ENCODE measurements at regions not wholly inside any gene's neighbourhood (a gene's known extent, or its start where the extent isn't known, plus 50 kb on each side); places are given as distances from the start of the nearest gene placed in this dataset.

DNA sequence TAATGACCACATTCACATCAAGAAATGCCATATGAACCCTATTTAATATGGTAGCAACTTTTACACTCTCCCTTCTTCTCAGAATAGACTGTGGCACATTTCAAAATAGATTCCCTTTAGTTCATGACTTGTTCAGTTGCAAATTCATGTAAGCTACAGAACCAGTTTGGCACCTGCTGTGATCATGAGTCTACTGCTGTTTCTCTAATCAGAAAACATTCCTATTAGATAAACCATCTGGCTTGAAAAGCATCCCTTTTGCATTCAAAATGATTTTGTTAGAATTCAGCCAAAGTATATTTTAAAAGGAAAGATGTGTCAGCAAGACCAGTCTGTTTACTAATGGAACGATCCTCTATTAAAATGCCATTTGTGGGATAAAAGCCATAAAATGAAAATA, 304.4 kb downstream of the BCHE start:
- no peak for DNase-seq
- TF ChIP-seq, protein P1, sequence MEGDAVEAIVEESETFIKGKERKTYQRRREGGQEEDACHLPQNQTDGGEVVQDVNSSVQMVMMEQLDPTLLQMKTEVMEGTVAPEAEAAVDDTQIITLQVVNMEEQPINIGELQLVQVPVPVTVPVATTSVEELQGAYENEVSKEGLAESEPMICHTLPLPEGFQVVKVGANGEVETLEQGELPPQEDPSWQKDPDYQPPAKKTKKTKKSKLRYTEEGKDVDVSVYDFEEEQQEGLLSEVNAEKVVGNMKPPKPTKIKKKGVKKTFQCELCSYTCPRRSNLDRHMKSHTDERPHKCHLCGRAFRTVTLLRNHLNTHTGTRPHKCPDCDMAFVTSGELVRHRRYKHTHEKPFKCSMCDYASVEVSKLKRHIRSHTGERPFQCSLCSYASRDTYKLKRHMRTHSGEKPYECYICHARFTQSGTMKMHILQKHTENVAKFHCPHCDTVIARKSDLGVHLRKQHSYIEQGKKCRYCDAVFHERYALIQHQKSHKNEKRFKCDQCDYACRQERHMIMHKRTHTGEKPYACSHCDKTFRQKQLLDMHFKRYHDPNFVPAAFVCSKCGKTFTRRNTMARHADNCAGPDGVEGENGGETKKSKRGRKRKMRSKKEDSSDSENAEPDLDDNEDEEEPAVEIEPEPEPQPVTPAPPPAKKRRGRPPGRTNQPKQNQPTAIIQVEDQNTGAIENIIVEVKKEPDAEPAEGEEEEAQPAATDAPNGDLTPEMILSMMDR (IDR thresholded peaks at IDR 0.05; ENCODE audit: partially characterized antibody, unreplicated experiment): no peak
- Mint-ChIP-seq H3K4me1 (ENCODE audit: low read depth, unreplicated experiment) (no peaks in the 10 kb centered on the region), H3K4me3 (ENCODE audit: unreplicated experiment) (no peak overlapping the region), H3K9me3 (ENCODE audit: unreplicated experiment) (no peaks in the 10 kb centered on the region), H3K36me3 (ENCODE audit: unreplicated experiment) (no peaks in the 10 kb centered on the region), H3K27ac (ENCODE audit: unreplicated experiment) (no peak overlapping the region), H3K27me3 (ENCODE audit: unreplicated experiment) (peaks cover 2% of the 10 kb centered on the region)

DNA sequence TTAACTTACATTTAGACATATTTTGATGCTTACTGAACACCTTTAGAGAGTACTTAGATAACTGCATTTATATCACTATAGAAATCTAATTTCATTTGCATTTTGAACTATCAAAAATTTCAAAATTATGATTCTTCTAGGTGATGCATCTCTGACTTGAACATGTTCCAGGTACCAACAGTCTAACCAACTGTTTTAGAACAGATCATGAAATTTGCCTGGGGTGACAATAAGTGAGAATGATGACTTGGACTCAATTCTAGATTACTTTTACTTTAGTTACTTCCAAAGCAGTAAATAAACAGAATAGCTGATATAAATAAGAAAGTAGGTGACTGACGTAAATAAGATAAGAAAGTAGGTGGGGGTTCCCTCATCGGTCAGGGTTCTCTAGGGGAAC, 307.8 kb downstream of the BCHE start:
- no peaks in the 10 kb centered on the region for H3K36me3 Mint-ChIP-seq (ENCODE audit: unreplicated experiment)
- no peak for DNase-seq
- TF ChIP-seq, protein P1 (IDR thresholded peaks at IDR 0.05; ENCODE audit: partially characterized antibody, unreplicated experiment): no peak
- no peaks in the 10 kb centered on the region for H3K9me3 Mint-ChIP-seq (ENCODE audit: unreplicated experiment)
- peaks cover 2% of the 10 kb centered on the region for H3K27me3 Mint-ChIP-seq (ENCODE audit: unreplicated experiment)
- no peaks in the 10 kb centered on the region for H3K4me1 Mint-ChIP-seq (ENCODE audit: low read depth, unreplicated experiment)
- H3K4me3 Mint-ChIP-seq (ENCODE audit: unreplicated experiment): no peak overlapping the region
- no peak overlapping the region for H3K27ac Mint-ChIP-seq (ENCODE audit: unreplicated experiment)

DNA sequence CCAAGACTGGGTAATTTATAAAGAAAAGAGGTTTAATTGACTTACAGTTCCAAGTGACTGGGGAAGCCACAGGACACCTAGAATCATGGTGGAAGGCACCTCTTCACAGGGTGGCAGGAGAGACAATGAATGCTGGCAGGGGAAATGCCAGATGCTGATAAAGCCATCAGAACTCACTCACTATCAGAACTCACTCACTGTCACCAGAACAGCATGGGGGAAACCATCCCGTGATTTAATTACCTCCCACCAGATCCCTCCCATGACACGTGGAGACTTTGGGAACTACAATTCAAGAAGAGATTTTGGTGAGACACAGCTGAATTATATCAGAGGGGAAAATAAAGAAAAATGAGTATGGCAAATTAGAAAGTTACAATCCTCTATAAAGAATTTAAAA, 310.9 kb downstream of the BCHE start:
- Mint-ChIP-seq H3K36me3 (ENCODE audit: unreplicated experiment) (no peaks in the 10 kb centered on the region), H3K4me1 (ENCODE audit: low read depth, unreplicated experiment) (no peaks in the 10 kb centered on the region), H3K4me3 (ENCODE audit: unreplicated experiment) (no peak overlapping the region), H3K27ac (ENCODE audit: unreplicated experiment) (no peak overlapping the region), H3K27me3 (ENCODE audit: unreplicated experiment) (peaks cover 2% of the 10 kb centered on the region), H3K9me3 (ENCODE audit: unreplicated experiment) (no peaks in the 10 kb centered on the region)
- TF ChIP-seq, protein P1 (IDR thresholded peaks at IDR 0.05; ENCODE audit: partially characterized antibody, unreplicated experiment): no peak
- no peak for DNase-seq

DNA sequence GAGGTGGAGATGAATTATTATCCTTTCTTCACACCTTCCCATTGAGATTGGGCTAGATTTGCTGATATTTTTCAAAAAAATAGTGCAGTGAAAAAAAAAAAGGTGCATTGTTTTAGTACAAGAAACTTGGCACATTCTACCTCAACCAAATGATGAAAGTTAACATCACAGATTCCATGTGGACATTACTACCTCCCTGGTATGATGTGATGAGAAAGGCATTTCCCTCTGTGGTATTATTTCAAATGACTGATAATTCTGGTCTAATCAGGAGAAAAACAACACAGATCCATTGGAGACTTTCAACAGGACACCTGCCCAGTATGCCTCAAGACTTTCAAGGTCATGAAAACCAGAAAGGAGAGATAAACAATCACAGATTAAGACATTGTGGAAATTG, 313.4 kb downstream of the BCHE start:
- DNase-seq: no peak
- Mint-ChIP-seq H3K36me3 (ENCODE audit: unreplicated experiment) (no peaks in the 10 kb centered on the region), H3K27ac (ENCODE audit: unreplicated experiment) (no peak overlapping the region), H3K27me3 (ENCODE audit: unreplicated experiment) (no peaks in the 10 kb centered on the region), H3K4me1 (ENCODE audit: low read depth, unreplicated experiment) (no peaks in the 10 kb centered on the region), H3K9me3 (ENCODE audit: unreplicated experiment) (no peaks in the 10 kb centered on the region), H3K4me3 (ENCODE audit: unreplicated experiment) (no peak overlapping the region)
- TF ChIP-seq, protein P1 (IDR thresholded peaks at IDR 0.05; ENCODE audit: partially characterized antibody, unreplicated experiment): no peak

DNA sequence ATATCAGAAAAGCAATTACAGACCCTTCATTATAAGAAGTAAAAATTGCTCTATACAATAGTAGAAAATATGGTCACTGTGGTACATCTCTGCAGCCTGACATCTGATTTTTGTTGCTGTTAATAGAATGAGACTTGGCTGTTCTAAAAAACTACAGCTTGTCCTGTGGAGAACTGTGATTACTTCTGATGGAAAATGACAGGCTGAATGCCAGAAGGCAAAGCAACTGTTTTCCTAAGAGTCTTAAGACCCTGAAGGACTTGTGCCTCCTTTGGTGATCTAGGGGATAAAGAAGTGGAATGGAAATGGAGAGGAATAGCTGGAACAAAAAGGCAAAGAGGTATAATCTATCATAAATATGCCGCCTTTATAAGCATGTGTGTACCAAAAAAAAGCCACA, 314.8 kb downstream of the BCHE start:
- Mint-ChIP-seq H3K36me3 (ENCODE audit: unreplicated experiment) (no peaks in the 10 kb centered on the region), H3K9me3 (ENCODE audit: unreplicated experiment) (no peaks in the 10 kb centered on the region), H3K4me1 (ENCODE audit: low read depth, unreplicated experiment) (peaks cover 4% of the 10 kb centered on the region), H3K27me3 (ENCODE audit: unreplicated experiment) (no peaks in the 10 kb centered on the region), H3K27ac (ENCODE audit: unreplicated experiment) (no peak overlapping the region), H3K4me3 (ENCODE audit: unreplicated experiment) (no peak overlapping the region)
- no peak for DNase-seq
- TF ChIP-seq, protein P1 (IDR thresholded peaks at IDR 0.05; ENCODE audit: partially characterized antibody, unreplicated experiment): no peak

All from glutamatergic neuron (in vitro differentiated cells).